Activated CD4-positive, alpha-beta T cell treated with anti-CD3 and anti-CD28 coated beads, Interleukin-2, amount 50 U/mL, for 48 hours (primary cell): ENCODE measurements at regions not wholly inside any gene's neighbourhood (a gene's known extent, or its start where the extent isn't known, plus 50 kb on each side); places are given as distances from the start of the nearest gene placed in this dataset.
"Not testable (repeated sequence)": the region's sequence is repeated elsewhere in the genome, so short reads cannot be mapped to it uniquely, and the experiment has no call there.

Source experiments
- DNase-seq, 2 experiments: peaks; one replicate each; pipeline ENCODE4 v3.0.0-alpha.2; 2020

DNA sequence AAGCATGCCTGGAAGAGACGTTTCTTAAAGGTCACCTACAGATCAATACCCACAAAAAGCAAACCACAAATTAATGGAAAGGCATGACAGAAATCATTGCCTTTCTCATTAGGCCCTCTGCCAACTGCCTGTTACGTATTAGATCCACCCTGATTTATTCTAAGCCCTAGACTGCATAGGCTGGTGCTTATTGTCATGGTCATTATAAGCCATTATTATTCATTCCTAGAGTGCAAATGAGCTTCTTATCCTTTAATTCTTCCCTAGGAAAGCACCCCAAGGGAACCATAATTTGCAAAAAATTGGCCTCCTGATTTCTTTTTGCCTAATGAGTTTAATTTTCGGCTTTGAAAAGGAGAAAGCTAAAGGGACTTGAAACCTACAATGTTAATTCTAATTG, 184.2 kb upstream of the GPRIN3 start:
- DNase-seq, result no peak

DNA sequence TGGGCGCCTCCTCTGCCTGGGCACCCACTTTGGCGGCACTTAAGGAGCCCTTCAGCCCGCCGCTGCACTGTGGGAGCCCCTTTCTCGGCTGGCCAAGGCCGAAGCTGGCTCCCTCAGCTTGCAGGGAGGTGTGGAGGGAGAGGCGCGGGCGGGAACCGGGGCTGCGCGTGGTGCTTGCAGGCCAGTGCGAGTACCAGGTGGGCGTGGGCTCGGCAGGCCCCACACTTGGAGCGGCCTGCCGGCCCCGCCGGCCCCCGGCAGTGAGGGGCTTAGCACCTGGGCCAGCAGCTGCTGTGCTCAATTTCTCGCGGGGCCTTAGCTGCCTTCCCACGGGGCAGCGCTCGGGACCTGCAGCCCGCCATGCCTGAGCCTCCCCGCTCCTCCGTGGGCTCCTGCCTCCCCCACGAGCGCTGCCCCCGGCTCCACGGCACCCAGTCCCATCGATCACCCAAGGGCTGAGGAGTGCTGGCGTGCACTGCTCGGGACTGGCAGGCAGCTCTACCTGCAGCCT, 182.4 kb upstream of the GPRIN3 start:
- DNase-seq, result not testable (repeated sequence)

DNA sequence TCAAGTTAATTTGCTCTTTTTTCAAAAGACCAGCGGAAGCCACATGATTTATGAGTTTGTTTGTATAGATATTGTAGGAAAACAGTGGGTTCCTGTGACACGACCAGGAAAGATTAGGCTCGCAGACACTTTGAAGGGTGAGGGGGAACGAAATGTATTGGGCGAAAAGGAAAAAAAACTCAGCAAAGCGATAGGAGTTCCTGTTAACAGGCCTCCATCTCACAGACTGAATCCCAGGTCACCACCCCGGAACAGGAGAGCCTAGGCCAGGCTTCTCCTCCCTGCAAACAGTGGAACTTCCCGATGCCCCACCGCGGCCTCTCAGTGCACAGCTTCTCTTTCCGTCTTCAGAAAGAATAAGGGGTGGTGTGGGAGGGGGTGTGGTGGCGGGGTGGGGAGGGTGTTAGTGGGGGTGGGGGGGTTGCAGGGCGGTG, 181.8 kb upstream of the GPRIN3 start:
- no peak for DNase-seq

GRCh38 chr4:89488736-89489135, 181.1 kb upstream of the GPRIN3 start:
- no peak for DNase-seq

DNA sequence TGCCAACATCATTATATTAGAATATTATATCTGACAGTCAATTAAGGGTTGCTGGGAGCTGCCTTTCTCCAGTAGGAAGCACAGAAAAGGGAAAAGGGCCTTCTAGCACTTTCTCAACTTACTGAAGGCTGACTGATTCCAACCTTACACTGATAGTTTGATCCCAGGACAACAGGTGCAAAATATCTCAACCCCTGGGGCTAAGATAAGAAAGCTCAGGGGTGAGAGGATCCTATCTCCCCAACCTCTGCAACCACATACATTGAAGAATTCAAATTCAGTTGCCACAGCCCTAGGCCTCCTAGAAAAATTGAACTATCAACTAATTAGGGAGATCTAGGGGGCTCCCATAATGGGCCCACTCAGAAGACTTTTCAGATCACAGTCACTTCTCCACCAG, 179.1 kb upstream of the GPRIN3 start:
- DNase-seq, result no peak

DNA sequence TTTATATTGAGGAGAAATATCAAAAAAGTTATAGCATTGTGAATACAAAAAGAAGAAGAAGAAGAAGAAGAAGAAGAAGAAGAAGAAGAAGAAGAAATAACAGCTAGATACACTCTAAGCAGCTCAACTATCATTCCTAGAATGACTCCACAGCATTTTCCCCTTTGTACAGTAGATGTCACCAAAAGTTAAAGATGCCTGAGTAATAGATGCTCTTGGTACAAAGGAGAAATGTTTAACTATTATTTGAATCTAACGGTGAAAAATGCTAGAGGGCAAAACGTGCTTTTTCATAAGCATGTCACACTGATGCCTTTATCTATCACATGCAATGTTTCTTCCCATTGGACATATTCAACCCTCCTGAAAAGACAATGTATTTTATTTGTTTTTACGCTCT, 178.4 kb upstream of the GPRIN3 start:
- no peak for DNase-seq

GRCh38 chr4:89483833-89484232, 176.2 kb upstream of the GPRIN3 start:
- no peak for DNase-seq

DNA sequence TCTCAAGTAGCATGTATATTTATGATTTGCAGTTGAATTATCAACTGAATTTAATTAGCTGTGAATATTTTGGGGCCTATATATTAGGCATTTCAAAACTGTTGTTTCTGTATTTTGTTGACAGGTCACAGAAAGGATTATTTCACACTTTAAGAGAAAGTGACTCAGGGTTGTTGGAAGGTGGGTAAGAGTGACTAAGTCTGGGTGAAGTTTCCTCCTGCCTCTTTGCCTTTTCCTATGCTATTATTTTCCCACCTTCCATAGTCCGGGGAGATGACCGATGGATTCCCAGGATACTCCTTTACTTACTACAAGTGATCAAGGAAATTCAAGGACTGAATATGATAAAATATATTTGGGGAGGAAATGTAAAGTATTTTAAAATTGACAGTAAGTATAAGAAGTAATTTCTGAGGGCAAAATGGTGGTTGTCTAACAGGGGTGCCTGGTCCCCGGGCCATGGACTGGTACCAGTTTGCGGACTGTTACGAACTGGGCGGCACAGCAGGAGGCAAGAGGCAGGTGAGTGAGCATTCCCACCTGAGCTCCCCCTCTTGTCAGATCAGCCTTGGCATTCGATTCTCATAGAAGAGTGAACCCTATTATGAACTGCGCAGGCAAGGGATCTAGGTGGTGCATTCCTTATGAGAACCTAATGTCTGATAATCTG, 175.5 kb upstream of the GPRIN3 start:
- no peak for DNase-seq

DNA sequence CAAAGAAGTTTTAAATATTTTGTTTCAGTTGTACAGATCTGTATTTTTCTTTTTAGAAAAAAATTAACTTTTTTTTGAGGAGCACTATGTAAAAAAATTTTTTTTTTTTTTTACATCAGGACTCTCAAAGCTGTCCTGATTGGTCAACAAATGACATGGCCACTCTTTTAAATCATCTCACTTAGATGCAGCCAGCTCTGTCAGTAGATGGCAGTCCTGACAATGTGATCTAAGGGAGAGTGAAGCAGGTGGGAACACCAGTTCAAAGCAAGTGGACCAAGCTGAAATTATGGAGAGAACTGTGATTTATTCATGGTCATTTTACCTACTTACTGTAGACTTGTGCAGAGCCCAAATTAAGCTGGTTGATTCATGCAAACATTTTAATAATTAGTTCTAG, 174.7 kb upstream of the GPRIN3 start:
- no peak for DNase-seq

DNA sequence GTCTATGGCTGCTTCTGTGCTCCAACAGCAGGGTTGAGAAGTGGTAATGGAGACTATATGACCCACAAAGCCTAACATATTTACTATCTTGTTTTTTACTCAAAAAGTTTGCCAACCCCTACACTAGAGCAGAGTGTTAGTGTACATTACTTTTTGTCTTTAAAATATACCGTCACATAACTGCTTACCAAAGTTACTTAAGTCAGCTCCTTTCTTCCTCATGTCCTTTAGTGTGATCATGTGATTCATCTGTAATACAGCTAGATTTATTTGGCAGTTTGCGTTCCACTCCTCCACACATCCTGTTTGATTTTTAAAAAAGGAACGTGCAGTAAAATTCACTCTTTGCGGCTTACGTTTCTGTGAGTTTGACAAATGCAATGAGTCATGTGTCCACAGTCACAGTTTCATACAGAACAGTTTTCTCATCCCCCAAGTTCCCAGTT, 162.4 kb upstream of the GPRIN3 start:
- DNase-seq, result no peak

DNA sequence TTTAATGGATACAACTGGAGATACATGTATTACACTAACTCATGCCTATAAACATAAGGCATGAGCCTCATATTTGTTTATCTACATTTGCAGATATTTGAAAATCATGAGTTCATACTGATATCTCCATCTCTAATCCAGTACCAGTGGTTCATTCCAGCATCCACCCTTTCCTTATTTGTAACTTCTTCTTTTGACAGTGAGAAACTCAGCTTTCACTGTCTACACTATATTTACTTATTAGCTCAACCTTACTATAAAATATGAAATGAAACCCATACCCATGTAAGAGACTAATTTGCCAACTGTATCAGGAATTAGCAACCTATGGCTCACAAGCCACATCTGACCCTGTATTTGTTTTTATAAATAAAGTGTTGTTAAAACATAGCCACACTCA, 161.9 kb upstream of the GPRIN3 start:
- no peak for DNase-seq

GRCh38 chr4:89468602-89469001, 161.0 kb upstream of the GPRIN3 start:
- DNase-seq, result no peak

DNA sequence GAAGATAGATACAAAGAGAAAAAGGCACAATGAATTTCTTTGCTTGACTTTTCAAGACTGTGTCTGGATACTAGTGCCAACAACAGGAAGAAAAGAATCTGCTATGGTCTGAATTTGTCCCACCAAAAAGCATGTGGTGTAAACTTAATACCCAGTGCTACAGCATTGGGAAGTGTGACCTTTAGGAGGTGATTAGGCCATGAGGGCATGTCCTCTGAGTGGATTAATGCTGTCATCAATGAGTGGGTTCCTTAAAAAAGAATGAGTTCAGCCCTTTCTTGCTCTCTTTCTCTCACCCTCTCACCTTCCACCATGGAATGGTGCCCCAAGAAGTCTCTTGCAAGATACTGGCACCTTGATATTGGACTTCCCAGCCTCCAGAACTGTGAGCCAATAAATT, 155.7 kb upstream of the GPRIN3 start:
- DNase-seq, result no peak

GRCh38 chr4:89447543-89447942, 139.9 kb upstream of the GPRIN3 start:
- DNase-seq, result no peak

- no peak for DNase-seq
Observed at GRCh38 chr4:89446193-89446592, 138.6 kb upstream of the GPRIN3 start.

DNA sequence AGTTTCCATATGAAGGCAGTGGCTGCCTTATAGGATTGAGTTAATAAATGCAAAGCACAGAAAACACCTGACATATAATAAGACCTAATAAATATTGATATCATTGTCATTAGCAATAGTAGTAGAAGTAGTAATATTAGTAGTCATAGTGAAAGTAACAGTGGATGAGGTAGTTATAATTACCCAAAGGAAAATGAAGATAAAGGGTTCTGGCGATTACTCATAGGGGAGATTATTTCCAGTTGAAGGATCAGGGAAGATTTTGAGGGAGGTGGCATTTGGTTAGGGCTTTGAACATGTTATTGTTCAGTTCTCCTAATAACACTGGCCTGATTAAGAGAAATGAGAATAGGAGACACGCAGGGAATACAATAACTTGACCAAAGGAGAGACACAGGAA, 131.9 kb upstream of the GPRIN3 start:
- no peak for DNase-seq

DNA sequence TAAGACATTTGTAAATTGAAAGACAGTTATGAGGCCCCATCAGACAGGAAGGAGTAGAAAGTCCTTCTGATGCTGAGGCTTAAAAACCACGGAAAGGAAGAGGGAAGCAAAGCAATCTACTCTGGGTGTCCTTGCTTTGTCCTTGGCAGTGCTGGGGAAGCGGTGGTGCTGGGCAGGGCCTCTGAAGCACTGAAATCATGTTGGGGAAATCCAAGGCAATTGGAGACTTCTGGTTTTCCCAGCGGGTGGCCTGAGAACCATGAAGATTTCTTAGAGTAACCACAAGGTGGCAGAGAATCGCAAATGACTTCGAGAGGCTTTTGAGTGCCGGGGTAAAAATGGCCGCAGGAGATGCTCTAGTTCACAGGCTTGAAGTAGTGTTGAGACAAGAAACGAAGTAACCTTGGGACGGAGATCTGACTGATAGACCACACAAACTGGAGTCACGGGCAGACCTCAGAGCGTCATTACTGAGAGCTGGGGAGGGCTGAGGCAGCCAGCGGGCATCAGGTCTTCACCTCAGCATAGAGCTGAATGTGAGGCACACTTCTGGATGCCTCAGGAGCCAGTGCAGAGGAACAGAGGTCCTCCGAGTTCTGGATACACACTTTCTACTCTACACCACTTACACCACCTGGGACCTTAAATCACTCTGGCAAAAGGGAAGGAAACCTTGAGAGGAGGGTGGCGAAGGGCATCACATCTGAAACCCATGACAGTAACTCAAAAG, 130.7 kb upstream of the GPRIN3 start:
- peak; percentile 48 to 61 for DNase-seq

DNA sequence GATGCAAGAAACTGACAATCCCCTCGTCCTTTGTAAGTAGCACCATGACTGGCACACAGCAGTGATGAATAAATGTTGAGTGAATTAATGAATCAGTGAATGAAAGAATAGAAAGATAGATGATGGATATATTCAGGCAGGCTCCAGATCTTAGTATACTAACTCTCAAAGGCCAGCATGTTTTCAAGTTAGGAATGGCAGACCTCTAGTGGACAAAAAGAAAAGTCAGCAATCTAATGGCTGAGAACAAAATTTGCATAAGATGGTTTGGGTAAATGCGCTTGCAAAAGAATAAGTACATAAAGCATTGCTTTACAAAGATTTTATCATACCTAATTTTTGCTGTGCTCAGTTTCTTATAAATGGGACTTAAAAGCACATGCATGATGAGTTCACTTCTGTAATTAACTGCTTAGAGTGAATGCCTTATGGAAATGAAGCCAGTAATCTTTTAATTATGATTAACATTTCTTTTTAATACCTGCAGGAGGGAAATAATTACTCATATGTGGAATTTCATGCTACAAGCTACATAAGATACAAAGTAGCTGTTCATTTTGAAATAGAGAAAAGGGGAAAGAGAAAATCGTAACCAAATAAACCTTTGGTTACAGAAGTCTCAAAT, 126.9 kb upstream of the GPRIN3 start:
- DNase-seq, result no peak

- no peak for DNase-seq
Observed at GRCh38 chr4:89427782-89428181, 120.2 kb upstream of the GPRIN3 start.

GRCh38 chr4:89425023-89425422, 117.4 kb upstream of the GPRIN3 start:
- DNase-seq, result no peak

DNA sequence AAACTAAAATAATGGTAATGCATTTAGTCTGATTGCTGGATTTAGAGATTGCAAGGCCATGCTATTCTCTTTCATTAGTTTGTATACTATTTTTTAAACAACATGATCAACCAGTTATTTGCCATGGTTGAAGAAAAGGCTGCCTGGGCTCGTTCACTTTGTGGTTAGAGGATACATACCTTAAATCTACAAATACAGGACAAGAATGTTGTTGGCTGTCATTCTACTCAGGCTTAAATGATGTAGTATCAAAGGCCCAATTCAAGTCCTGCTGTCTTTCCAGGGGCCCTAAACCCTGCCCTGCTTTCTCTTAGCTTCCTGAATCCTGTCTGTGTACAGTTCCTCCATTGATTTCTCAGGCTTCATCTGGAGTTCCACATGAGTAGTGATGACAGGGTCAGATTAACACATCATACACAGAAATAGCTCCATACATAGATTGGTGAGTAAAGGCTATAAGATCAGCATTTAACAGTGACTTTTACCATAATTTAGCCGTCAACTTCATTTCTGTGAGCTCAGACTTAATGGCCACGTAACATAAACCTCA, 114.9 kb upstream of the GPRIN3 start:
- no peak for DNase-seq

- no peak for DNase-seq
Observed at GRCh38 chr4:89420507-89420906, 112.9 kb upstream of the GPRIN3 start.

DNA sequence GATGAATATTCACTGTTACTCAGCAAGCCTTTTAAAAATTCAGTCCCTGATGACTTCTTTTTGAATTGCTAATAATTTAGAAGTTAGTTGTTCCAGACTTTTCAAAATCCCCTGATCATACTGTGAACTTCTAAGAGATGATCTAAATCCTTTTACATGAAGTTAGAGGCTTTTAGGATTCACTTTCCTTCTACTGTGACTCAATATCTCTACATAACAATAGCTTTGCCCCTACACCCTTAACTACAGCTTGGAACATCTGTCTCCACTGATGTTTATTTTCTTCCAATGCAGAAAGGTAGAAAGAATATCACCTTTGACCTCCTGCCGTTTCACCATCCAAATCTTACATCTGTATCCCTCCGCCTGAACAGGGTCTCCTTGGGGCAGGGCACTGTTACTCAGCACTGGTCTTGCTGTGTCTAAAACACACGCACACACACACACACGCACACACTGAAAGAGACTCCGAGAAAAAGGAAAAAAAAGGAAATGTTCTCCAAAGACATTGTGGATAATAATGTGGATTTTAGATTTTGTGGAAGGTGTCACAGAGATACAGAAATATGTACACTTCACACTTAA, 111.6 kb upstream of the GPRIN3 start:
- DNase-seq, result no peak
